HepG2 (cell line): ENCODE measurements at regions not wholly inside any gene's neighbourhood (a gene's known extent, or its start where the extent isn't known, plus 50 kb on each side); places are given as distances from the start of the nearest gene placed in this dataset.

Experiments used
- ATAC-seq: fragments of 200-7000 bp; cut with Tn5 transposase; 3 replicates; pipeline ENCODE4 v1.9.1; 2020; ENCODE audit warnings: mild to moderate bottlenecking, moderate library complexity
- BruUV-seq: library from RNA; stranded (reverse); fragments of 400-500 nt; replicated peaks from 2 replicates; lab custom pipeline; 2021; lab: Mats Ljungman, UMichigan
- CTCF ChIA-PET: fragments of 300-600 bp; formaldehyde crosslinking; extraction: SDS; loops from one replicate; lab custom pipeline; 2021; ENCODE audit warnings: low total read pairs, inconsistent platforms, low intra/inter-chr PET ratio; lab: Yijun Ruan, JAX
- POLR2A ChIA-PET: fragments of 350-600 bp; sonication (Branson Sonifier 250); formaldehyde crosslinking; loops from one replicate; lab custom pipeline; 2020; ENCODE audit warnings: antibody characterized with exemption, inconsistent platforms; lab: Yijun Ruan, JAX
- DNase-seq: peaks from one replicate; pipeline ENCODE4 v3.0.0-alpha.2; 2015; ENCODE audit warnings: low spot score
- FAIRE-seq: peaks from 3 replicates; lab custom pipeline; 2011; peaks lifted over from hg19 to GRCh38; lab: Jason Lieb, UNC
- H2AFZ ChIP-seq: one replicate; pipeline ENCODE4 v1.6.1; 2011; ENCODE audit warnings: low read length, inconsistent platforms
- H3K27ac ChIP-seq: fragments of 300-600 bp; 3 replicates; pipeline ENCODE4 v1.8.0; 2011; ENCODE audit warnings: mixed run types, mild to moderate bottlenecking, mixed read lengths, low read length, inconsistent platforms; ENCODE audit not compliant: insufficient read depth; ENCODE audit errors: extremely low read length
- H3K27me3 ChIP-seq, 2 experiments: fragments of 200-600 bp in 1 of 2; 2 replicates in 1 of 2; 3 replicates in 1 of 2; pipeline versions ENCODE4 v1.6.0 to v1.8.0; 2011; ENCODE audit warnings: low read length in 2 of 2, mild to moderate bottlenecking in 2 of 2, moderate library complexity in 2 of 2, inconsistent platforms in 1 of 2; ENCODE audit not compliant: insufficient read depth in 2 of 2, control insufficient read depth in 1 of 2
- H3K36me3 ChIP-seq, 2 experiments: fragments of 200-600 bp in 1 of 2; replicated peaks in 1 of 2; 2 replicates in 1 of 2; 3 replicates in 1 of 2; pipeline versions ENCODE4 v1.5.1 to v1.8.0; 2011; ENCODE audit warnings: low read length in 2 of 2, inconsistent platforms in 1 of 2; ENCODE audit not compliant: insufficient read depth in 2 of 2, control insufficient read depth in 1 of 2
- H3K4me1 ChIP-seq: 2 replicates; pipeline ENCODE4 v1.5.1; 2012; ENCODE audit warnings: low read length, inconsistent platforms; ENCODE audit not compliant: insufficient read depth
- H3K4me2 ChIP-seq: 2 replicates; pipeline ENCODE4 v1.6.0; 2011; ENCODE audit warnings: low read depth, low read length, inconsistent platforms
- H3K4me3 ChIP-seq, 3 experiments: fragments of 200-600 bp in 1 of 3; sonication (generic), shearing (Covaris generic) in 1 of 3; replicated peaks in 1 of 3; 2 replicates each; pipeline ENCODE4 v1.5.1; 2011 to 2016; ENCODE audit warnings: low read length in 3 of 3, inconsistent platforms in 2 of 3, low read depth in 2 of 3, mild to moderate bottlenecking in 2 of 3, control low read depth in 1 of 3, mixed read lengths in 1 of 3; ENCODE audit not compliant: insufficient read depth in 1 of 3
- H3K79me2 ChIP-seq: one replicate; pipeline ENCODE4 v1.6.1; 2011; ENCODE audit warnings: low read length, inconsistent platforms; ENCODE audit not compliant: insufficient read depth
- H3K9ac ChIP-seq: 2 replicates; pipeline ENCODE4 v1.6.0; 2011; ENCODE audit warnings: mild to moderate bottlenecking, low read depth, low read length, inconsistent platforms; ENCODE audit not compliant: insufficient read depth
- H3K9me3 ChIP-seq: 2 replicates; pipeline ENCODE4 v1.5.1; 2012; ENCODE audit warnings: mild to moderate bottlenecking, low read length
- H4K20me1 ChIP-seq: 2 replicates; pipeline ENCODE4 v1.6.0; 2011; ENCODE audit warnings: inconsistent platforms, mild to moderate bottlenecking, low read length, moderate library complexity; ENCODE audit not compliant: insufficient read depth
- KIAA2018 ChIP-seq: sonication (generic); formaldehyde crosslinking; IDR thresholded peaks from 2 replicates; pipeline ENCODE4 v1.5.0; 2020; ENCODE audit warnings: mild to moderate bottlenecking, missing genetic modification reagents, borderline replicate concordance
- ZNF326 ChIP-seq: sonication (generic); formaldehyde crosslinking; IDR thresholded peaks from 2 replicates; pipeline ENCODE4 v1.4.0; 2020; ENCODE audit warnings: missing genetic modification reagents, borderline replicate concordance
- ZNF598 ChIP-seq: sonication (generic); formaldehyde crosslinking; IDR thresholded peaks from 2 replicates; pipeline ENCODE4 v1.5.1; 2020; ENCODE audit warnings: mild to moderate bottlenecking, missing genetic modification reagents, borderline replicate concordance
- WGBS: methylation state at CpG from one replicate; pipeline ENCODE4 v1.1.6; 2017; ENCODE audit warnings: low lambda C conversion rate; 5-methylcytosine and 5-hydroxymethylcytosine counted together
- in situ Hi-C: cut with HindIII; loops from 2 replicates; pipeline ENCODE4 v1.10.0; 2017; ENCODE audit warnings: low pct_unique_long_range_greater_than_20kb; ENCODE audit not compliant: extremely low pct_ligation_motif_present
- intact Hi-C: fragments of 100-400 bp; cut with micrococcal nuclease; formaldehyde crosslinking; loops from one replicate; pipeline ENCODE4 v1.10.0; 2022; ENCODE audit not compliant: unreplicated experiment
- TF ChIP-seq, protein P1 (sequence below): sonication (generic); formaldehyde crosslinking; IDR thresholded peaks from 2 replicates; pipeline ENCODE4 v1.5.0; 2020; ENCODE audit warnings: mild to moderate bottlenecking, missing genetic modification reagents

GRCh38 chr15:70212286-70212962 is 114.7 kb upstream of the TLE3 start:
- POLR2A ChIA-PET = no interaction called here
- no peaks in the 10 kb centered on the region for H3K36me3 ChIP-seq
- peaks cover 3 to 51% of the 10 kb centered on the region in 2 experiments; a peak in 4 of 5 replicates for H3K27me3 ChIP-seq
- DNase-seq (no peak), ATAC-seq (no peak), FAIRE-seq (no peak)
- no peak overlapping the region for H3K4me2 ChIP-seq
- no peaks in the 10 kb centered on the region for H3K79me2 ChIP-seq
- H3K4me3 ChIP-seq = no peak overlapping the region
- no peaks in the 10 kb centered on the region for H3K9me3 ChIP-seq
- no peaks in the 10 kb centered on the region for H3K4me1 ChIP-seq
- intact Hi-C loops = no loop called here
- 59% methylated on average over 17 of the region's 18 CpGs for WGBS
- TF ChIP-seq, protein P1, sequence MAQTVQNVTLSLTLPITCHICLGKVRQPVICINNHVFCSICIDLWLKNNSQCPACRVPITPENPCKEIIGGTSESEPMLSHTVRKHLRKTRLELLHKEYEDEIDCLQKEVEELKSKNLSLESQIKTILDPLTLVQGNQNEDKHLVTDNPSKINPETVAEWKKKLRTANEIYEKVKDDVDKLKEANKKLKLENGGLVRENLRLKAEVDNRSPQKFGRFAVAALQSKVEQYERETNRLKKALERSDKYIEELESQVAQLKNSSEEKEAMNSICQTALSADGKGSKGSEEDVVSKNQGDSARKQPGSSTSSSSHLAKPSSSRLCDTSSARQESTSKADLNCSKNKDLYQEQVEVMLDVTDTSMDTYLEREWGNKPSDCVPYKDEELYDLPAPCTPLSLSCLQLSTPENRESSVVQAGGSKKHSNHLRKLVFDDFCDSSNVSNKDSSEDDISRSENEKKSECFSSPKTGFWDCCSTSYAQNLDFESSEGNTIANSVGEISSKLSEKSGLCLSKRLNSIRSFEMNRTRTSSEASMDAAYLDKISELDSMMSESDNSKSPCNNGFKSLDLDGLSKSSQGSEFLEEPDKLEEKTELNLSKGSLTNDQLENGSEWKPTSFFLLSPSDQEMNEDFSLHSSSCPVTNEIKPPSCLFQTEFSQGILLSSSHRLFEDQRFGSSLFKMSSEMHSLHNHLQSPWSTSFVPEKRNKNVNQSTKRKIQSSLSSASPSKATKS (CRISPR knock-in tag) = no peak
- no peak for TF ChIP-seq ZNF326 (CRISPR knock-in tag)
- TF ChIP-seq ZNF598 (CRISPR knock-in tag) = no peak
- TF ChIP-seq KIAA2018 (CRISPR knock-in tag) = no peak
- TF ChIP-seq, all 625 proteins: peak for 0
- in situ Hi-C loops = no loop called here
- no peak overlapping the region for H3K27ac ChIP-seq
- BruUV-seq = no TSS peak
- H2AFZ ChIP-seq = no peak overlapping the region
- H4K20me1 ChIP-seq = peaks cover 3% of the 10 kb centered on the region; the same call in 1 of the 2 replicates
- CTCF ChIA-PET = no interaction called here
- H3K9ac ChIP-seq = no peak overlapping the region
